Pancreas (tissue), 10 donors: ENCODE measurements at regions not wholly inside any gene's neighbourhood (a gene's known extent, or its start where the extent isn't known, plus 50 kb on each side); places are given as distances from the start of the nearest gene placed in this dataset.
"Not testable (repeated sequence)": the region's sequence is repeated elsewhere in the genome, so short reads cannot be mapped to it uniquely, and the experiment has no call there.

ENCODE experiments used
- ATAC-seq, 4 donors: fragments of 200-7000 bp; cut with Tn5 transposase; one replicate each; pipeline versions ENCODE4 v1.8.0 to v1.9.1; 2020; ENCODE audit warnings: mild to moderate bottlenecking in 4 of 4, moderate library complexity in 4 of 4
- DNase-seq, 6 donors: peaks; one replicate each; pipeline ENCODE4 v3.0.0-alpha.2; 2020
- FAIRE-seq: peaks from 2 replicates; lab custom pipeline; 2012; peaks lifted over from hg19 to GRCh38; lab: Jason Lieb, UNC
- H3K27ac ChIP-seq, 4 donors: fragments of 200-600 bp; sonication (generic); 1 replicate in 3 of 4; 2 replicates in 1 of 4; pipeline versions ENCODE4 v1.5.0 to v1.8.0; 2020
- H3K27me3 ChIP-seq, 4 donors: fragments of 200-600 bp; one replicate each; pipeline ENCODE4 v1.8.0; 2021
- H3K36me3 ChIP-seq, 3 donors: fragments of 200-600 bp; sonication (generic) in 1 of 3; one replicate each; pipeline versions ENCODE4 v1.5.0 to v1.8.0; 2020 to 2021
- H3K4me1 ChIP-seq, 3 donors: fragments of 200-600 bp; one replicate each; pipeline ENCODE4 v1.8.0; 2021
- H3K4me3 ChIP-seq, 4 donors: fragments of 200-600 bp; sonication (generic) in 2 of 4; one replicate each; pipeline versions ENCODE4 v1.5.0 to v1.8.0; 2020 to 2021
- H3K9me3 ChIP-seq, 4 donors: fragments of 200-600 bp; one replicate each; pipeline ENCODE4 v1.8.0; 2021
- CTCF ChIP-seq, 4 donors: fragments of 200-600 bp; sonication (generic) in 3 of 4; IDR thresholded peaks; one replicate each; pipeline versions ENCODE4 v1.5.0 to v1.8.0; 2021; ENCODE audit warnings: antibody characterized with exemption in 4 of 4
- WGBS, 2 donors: extraction: QIAGEN DNeasy Blood & Tissue Kit; methylation state at CpG; one replicate each; pipeline ENCODE4 v1.1.7; 2013; 5-methylcytosine and 5-hydroxymethylcytosine counted together
- intact Hi-C, 3 donors: fragments of 100-400 bp; cut with DNase I; formaldehyde crosslinking; loops; one replicate each; pipeline versions ENCODE4 v1.11.1 to v1.14.2; 2022
- donor health status: healthy with polysubstance abuse.
- donor health status: DM: no; HTN: no; CAD: no; lungs with moderate emphysema.
- donor health status: DM: no; HTN: no; CAD: no.
- donor health status: control.
- donor health status: control.
- donor health status: Bipolar disorder and iron deficiency.
- donor health status: DM: yes; HTN: yes; CAD: no.
- donor health status: DM: no; HTN: no; CAD: no.
- donor health status: DM: no; HTN: no; CAD: no.
- donor health status: DM: yes; HTN: yes; CAD: no.

- Histone ChIP-seq H3K36me3 (no peaks in the 10 kb centered on the region), H3K4me3 (no peak overlapping the region), H3K27ac (no peak overlapping the region), H3K9me3 (no peaks in the 10 kb centered on the region), H3K27me3 (no peaks in the 10 kb centered on the region), H3K4me1 (no peaks in the 10 kb centered on the region)
- WGBS, 2 donors, result 66 to 73% methylated on average over 18 to 20 of the region's 20 CpGs
- ATAC-seq, result no peak
- no peak for TF ChIP-seq CTCF (IDR thresholded peaks at IDR 0.05)
- FAIRE-seq, result no peak
- DNase-seq, result no peak
- intact Hi-C loops, result no loop called here
Measured at GRCh38 chr7:157477550-157478212, 140.9 kb downstream of the DNAJB6 start.

GRCh38 chr7:157478611-157479010, 141.8 kb downstream of the DNAJB6 start:
- WGBS, 2 donors, result 89 to 92% methylated on average over 13 of the region's 13 CpGs
- ATAC-seq, H3K4me1 ChIP-seq, H3K36me3 ChIP-seq, H3K4me3 ChIP-seq, H3K27ac ChIP-seq, H3K9me3 ChIP-seq, intact Hi-C loops, FAIRE-seq, H3K27me3 ChIP-seq: not testable (repeated sequence)
- peak in 1 of 6 donors; percentile 14 for DNase-seq

- peak in 1 of 6 donors; percentile 24 for DNase-seq
- Histone ChIP-seq H3K27me3 (no peaks in the 10 kb centered on the region), H3K27ac (no peak overlapping the region), H3K4me3 (no peak overlapping the region), H3K4me1 (no peaks in the 10 kb centered on the region), H3K9me3 (no peaks in the 10 kb centered on the region), H3K36me3 (no peaks in the 10 kb centered on the region)
- no peak for TF ChIP-seq CTCF (IDR thresholded peaks at IDR 0.05)
- FAIRE-seq, result no peak
- ATAC-seq, result no peak
- intact Hi-C loops, result no loop called here
- 77 to 82% methylated on average over 15 of the region's 15 CpGs for WGBS, 2 donors
Measured at GRCh38 chr7:157479326-157479725, 142.5 kb downstream of the DNAJB6 start.

GRCh38 chr7:157480371-157481050, 143.7 kb downstream of the DNAJB6 start:
- no peak for ATAC-seq
- Histone ChIP-seq H3K9me3 (no peaks in the 10 kb centered on the region), H3K27me3 (no peaks in the 10 kb centered on the region), H3K27ac (no peak overlapping the region), H3K36me3 (no peaks in the 10 kb centered on the region), H3K4me3 (no peak overlapping the region), H3K4me1 (no peaks in the 10 kb centered on the region)
- peak in 1 of 6 donors; percentile 38 for DNase-seq
- 74 to 76% methylated on average over 20 of the region's 20 CpGs for WGBS, 2 donors
- no peak for FAIRE-seq
- intact Hi-C loops, result no loop called here
- no peak for TF ChIP-seq CTCF (IDR thresholded peaks at IDR 0.05)

- no peaks in the 10 kb centered on the region for H3K36me3 ChIP-seq
- intact Hi-C loops, result no loop called here
- DNase-seq (no peak), ATAC-seq (no peak), FAIRE-seq (no peak)
- 68 to 83% methylated on average over 6 of the region's 6 CpGs for WGBS, 2 donors
- no peaks in the 10 kb centered on the region for H3K9me3 ChIP-seq
- TF ChIP-seq CTCF (IDR thresholded peaks at IDR 0.05), result no peak
- no peak overlapping the region for H3K4me3 ChIP-seq
- no peaks in the 10 kb centered on the region for H3K4me1 ChIP-seq
- H3K27me3 ChIP-seq, result no peaks in the 10 kb centered on the region
- no peak overlapping the region for H3K27ac ChIP-seq
Measured at GRCh38 chr7:157481389-157481788, 144.6 kb downstream of the DNAJB6 start.
